GM12874 (cell line): ENCODE measurements at regions not wholly inside any gene's neighbourhood (a gene's known extent, or its start where the extent isn't known, plus 50 kb on each side); places are given as distances from the start of the nearest gene placed in this dataset.
A peak's percentile ranks its signal among the peaks of the same experiment; 100 is the strongest.

ENCODE experiments used
- TF ChIP-seq, protein P1 (sequence below): IDR thresholded peaks from 2 replicates; pipeline ENCODE4 v1.5.1; 2011; ENCODE audit warnings: low read depth, mild to moderate bottlenecking, control low read depth, low read length, moderate library complexity; ENCODE audit not compliant: insufficient read depth

GRCh38 chr14:59116984-59117415, 71.5 kb upstream of the DAAM1 start:
- TF ChIP-seq, protein P1, sequence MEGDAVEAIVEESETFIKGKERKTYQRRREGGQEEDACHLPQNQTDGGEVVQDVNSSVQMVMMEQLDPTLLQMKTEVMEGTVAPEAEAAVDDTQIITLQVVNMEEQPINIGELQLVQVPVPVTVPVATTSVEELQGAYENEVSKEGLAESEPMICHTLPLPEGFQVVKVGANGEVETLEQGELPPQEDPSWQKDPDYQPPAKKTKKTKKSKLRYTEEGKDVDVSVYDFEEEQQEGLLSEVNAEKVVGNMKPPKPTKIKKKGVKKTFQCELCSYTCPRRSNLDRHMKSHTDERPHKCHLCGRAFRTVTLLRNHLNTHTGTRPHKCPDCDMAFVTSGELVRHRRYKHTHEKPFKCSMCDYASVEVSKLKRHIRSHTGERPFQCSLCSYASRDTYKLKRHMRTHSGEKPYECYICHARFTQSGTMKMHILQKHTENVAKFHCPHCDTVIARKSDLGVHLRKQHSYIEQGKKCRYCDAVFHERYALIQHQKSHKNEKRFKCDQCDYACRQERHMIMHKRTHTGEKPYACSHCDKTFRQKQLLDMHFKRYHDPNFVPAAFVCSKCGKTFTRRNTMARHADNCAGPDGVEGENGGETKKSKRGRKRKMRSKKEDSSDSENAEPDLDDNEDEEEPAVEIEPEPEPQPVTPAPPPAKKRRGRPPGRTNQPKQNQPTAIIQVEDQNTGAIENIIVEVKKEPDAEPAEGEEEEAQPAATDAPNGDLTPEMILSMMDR = no peak

- TF ChIP-seq, protein P1 = no peak
Measured at GRCh38 chr14:59117754-59118528, 70.5 kb upstream of the DAAM1 start.

- TF ChIP-seq, protein P1 = no peak
Measured at GRCh38 chr14:59120921-59121320, 67.5 kb upstream of the DAAM1 start.

DNA sequence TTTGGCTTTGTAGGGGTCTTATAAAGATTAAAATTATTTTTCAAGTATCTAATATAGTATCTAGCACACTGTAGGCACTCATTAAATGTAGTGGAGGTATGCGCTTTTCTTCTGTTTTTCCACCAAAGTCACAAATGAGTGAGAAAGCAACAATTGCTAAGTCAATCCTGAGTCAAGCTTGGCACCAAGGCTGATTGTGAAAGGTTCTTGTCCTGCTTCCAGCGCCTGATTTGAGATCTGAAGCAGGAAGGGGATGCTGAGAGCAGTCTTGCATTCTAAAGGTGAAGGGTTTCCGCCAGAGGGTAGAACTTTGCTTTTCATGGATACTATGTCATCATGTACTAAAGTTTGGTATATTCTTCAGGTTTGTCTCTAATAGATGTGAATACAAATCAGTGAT, 64.9 kb upstream of the DAAM1 start:
- TF ChIP-seq, protein P1 = no peak

- TF ChIP-seq, protein P1 = no peak
Measured at GRCh38 chr14:59123975-59124374, 64.5 kb upstream of the DAAM1 start.

DNA sequence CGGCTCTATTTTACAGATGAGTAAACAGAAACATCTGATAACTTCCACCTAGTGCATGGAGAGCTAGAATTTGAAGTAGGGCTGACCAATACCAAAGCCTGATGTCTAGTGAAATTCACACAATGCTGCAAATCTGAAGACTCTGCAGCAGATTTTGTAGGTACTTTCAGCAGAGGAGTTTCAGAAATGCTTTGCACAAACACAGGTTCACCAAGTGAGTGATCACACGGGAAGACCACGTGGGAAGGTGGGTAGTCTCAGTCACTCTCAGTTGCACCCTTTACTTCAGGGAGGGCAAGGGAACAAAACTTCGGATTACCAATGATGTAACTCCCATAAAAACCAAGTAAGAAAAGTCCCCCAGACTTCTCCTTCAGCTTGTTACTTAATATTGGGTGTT, 63.3 kb upstream of the DAAM1 start:
- TF ChIP-seq, protein P1 = no peak

GRCh38 chr14:59126714-59127436, 61.6 kb upstream of the DAAM1 start:
- TF ChIP-seq, protein P1 = peak; percentile 53
